Naive thymus-derived CD4-positive, alpha-beta T cell (primary cell): ENCODE measurements at regions not wholly inside any gene's neighbourhood (a gene's known extent, or its start where the extent isn't known, plus 50 kb on each side); places are given as distances from the start of the nearest gene placed in this dataset.

Experiments used
- ATAC-seq: fragments of 150-1000 bp; cut with Tn5 transposase; 2 replicates; pipeline ENCODE4 v1.10.0; 2021; ENCODE audit warnings: mild to moderate bottlenecking, moderate library complexity
- CTCF ChIA-PET: fragments of 350-600 bp; sonication (Branson Sonifier 250); formaldehyde crosslinking; loops from one replicate; lab custom pipeline; 2021; ENCODE audit warnings: antibody characterized with exemption; lab: Charles Lee
- POLR2A ChIA-PET: fragments of 350-600 bp; sonication (Branson Sonifier 250); formaldehyde crosslinking; loops from one replicate; lab custom pipeline; 2021; ENCODE audit warnings: antibody characterized with exemption, inconsistent platforms; lab: Charles Lee
- DNase-seq, 9 donors: peaks; one replicate each; pipeline versions ENCODE4 v3.0.0 to v3.0.0-alpha.2; 2020 to 2022; ENCODE audit warnings: mixed read lengths in 1 of 9
- H3K27ac ChIP-seq: one replicate; pipeline ENCODE4 v1.7.0; 2013; ENCODE audit warnings: mild to moderate bottlenecking, low read depth, low read length, moderate library complexity
- H3K27me3 ChIP-seq, 2 donors: one replicate each; pipeline ENCODE4 v1.7.0; 2013; ENCODE audit warnings: low read length in 2 of 2, mild to moderate bottlenecking in 2 of 2, moderate library complexity in 2 of 2; ENCODE audit not compliant: control insufficient read depth in 2 of 2, insufficient read depth in 2 of 2
- H3K36me3 ChIP-seq, 3 experiments: 1 replicate in 2 of 3; 2 replicates in 1 of 3; pipeline ENCODE4 v1.7.0; 2013; ENCODE audit warnings: low read length in 3 of 3, mild to moderate bottlenecking in 3 of 3, moderate library complexity in 1 of 3; ENCODE audit not compliant: insufficient read depth in 3 of 3, control insufficient read depth in 2 of 3
- H3K4me1 ChIP-seq, 2 donors: one replicate each; pipeline ENCODE4 v1.7.0; 2013; ENCODE audit warnings: low read length in 2 of 2, mild to moderate bottlenecking in 2 of 2, moderate library complexity in 1 of 2; ENCODE audit not compliant: control insufficient read depth in 2 of 2, insufficient read depth in 2 of 2
- H3K4me3 ChIP-seq: 2 replicates; pipeline ENCODE4 v1.7.0; 2013; ENCODE audit warnings: mild to moderate bottlenecking, low read length
- H3K9me3 ChIP-seq, 3 experiments: 1 replicate in 2 of 3; 2 replicates in 1 of 3; pipeline ENCODE4 v1.7.0; 2013; ENCODE audit warnings: low read length in 3 of 3; ENCODE audit not compliant: control insufficient read depth in 2 of 3
- H3K27ac Mint-ChIP-seq, 9 donors: one replicate each; pipeline ENCODE4 v1.8.0; 2020 to 2022; ENCODE audit warnings: mixed read lengths in 9 of 9, mild to moderate bottlenecking in 8 of 9, moderate library complexity in 5 of 9, inconsistent platforms in 2 of 9
- H3K27me3 Mint-ChIP-seq, 5 donors: one replicate each; pipeline ENCODE4 v1.8.0; 2021 to 2022; ENCODE audit warnings: mixed read lengths in 5 of 5, mild to moderate bottlenecking in 1 of 5
- H3K36me3 Mint-ChIP-seq, 5 donors: one replicate each; pipeline ENCODE4 v1.8.0; 2020 to 2022; ENCODE audit warnings: mixed read lengths in 5 of 5, mild to moderate bottlenecking in 3 of 5, inconsistent platforms in 1 of 5
- H3K4me1 Mint-ChIP-seq, 7 donors: one replicate each; pipeline ENCODE4 v1.8.0; 2020 to 2022; ENCODE audit warnings: mixed read lengths in 7 of 7, mild to moderate bottlenecking in 3 of 7, inconsistent platforms in 1 of 7
- H3K4me3 Mint-ChIP-seq, 10 donors: one replicate each; pipeline ENCODE4 v1.8.0; 2020 to 2022; ENCODE audit warnings: mild to moderate bottlenecking in 10 of 10, mixed read lengths in 10 of 10, moderate library complexity in 6 of 10, inconsistent platforms in 2 of 10
- H3K9me3 Mint-ChIP-seq, 11 donors: one replicate each; pipeline ENCODE4 v1.8.0; 2020 to 2022; ENCODE audit warnings: mixed read lengths in 11 of 11, mild to moderate bottlenecking in 4 of 11, inconsistent platforms in 1 of 11, moderate library complexity in 1 of 11
- intact Hi-C, 2 donors: fragments of 100-400 bp; cut with micrococcal nuclease; formaldehyde crosslinking; loops; one replicate each; pipeline ENCODE4 v1.15.1; 2023

DNA sequence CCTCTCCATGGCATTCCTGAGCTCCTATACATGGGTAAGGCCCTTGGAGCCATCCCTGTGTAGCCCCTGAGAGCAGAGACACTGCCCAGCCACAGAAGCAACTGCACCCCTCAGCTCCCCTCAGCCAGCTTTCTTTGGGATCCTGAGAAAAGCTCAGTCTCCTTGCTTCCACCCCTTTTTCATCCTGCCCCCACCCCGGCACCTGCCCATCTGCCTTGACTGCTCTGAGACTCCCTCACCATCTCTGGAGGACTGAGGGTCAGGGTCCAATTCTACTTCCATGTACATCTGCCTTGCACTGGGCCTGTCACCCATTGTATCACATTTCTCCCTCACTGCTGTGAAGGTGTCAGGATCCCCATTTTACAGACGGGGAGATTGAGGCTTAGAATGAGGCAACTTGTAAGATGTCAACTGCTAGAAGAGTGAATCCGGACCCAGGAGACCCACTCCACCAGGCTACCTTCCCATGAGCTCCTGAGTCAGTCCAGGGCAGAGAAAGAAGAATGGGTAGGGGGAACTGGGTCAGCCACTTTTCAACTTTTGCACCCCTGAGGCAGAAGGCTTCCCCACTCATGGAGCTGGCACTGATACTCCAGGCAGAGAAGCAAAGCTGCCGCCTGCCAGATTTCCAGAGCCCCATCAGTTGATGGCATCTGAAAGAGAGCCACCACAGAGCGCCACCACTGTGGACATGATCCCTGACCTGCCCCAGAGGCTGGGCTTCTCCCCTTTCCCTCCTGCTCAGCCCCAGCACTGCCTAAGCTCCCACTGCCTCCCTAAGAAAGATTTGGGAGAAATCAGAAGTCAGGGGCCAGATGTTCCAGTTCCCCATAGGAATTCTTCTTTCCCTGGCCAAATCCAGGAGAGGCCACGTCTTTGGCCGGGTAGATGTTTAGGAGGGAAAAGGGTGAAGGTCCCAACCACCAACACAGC is 135.4 kb downstream of the TMEM132E start:
- Mint-ChIP-seq H3K36me3 (no peaks in the 10 kb centered on the region), H3K27me3 (peaks cover 0 to 23% (median 10%) of the 10 kb centered on the region in 5 donors), H3K4me1 (peaks cover 0 to 3% (median 0%) of the 10 kb centered on the region in 7 donors), H3K9me3 (peaks cover 0 to 2% (median 0%) of the 10 kb centered on the region in 11 donors), H3K27ac (no peak overlapping the region), H3K4me3 (no peak overlapping the region)
- no peaks in the 10 kb centered on the region for H3K36me3 ChIP-seq
- POLR2A ChIA-PET: no interaction called here
- no peak overlapping the region for H3K4me3 ChIP-seq
- ATAC-seq: no peak
- no peak overlapping the region for H3K27ac ChIP-seq
- no peaks in the 10 kb centered on the region for H3K27me3 ChIP-seq
- H3K9me3 ChIP-seq: no peaks in the 10 kb centered on the region
- H3K4me1 ChIP-seq: no peaks in the 10 kb centered on the region
- intact Hi-C loops: no loop called here
- DNase-seq: no peak
- CTCF ChIA-PET: no interaction called here

DNA sequence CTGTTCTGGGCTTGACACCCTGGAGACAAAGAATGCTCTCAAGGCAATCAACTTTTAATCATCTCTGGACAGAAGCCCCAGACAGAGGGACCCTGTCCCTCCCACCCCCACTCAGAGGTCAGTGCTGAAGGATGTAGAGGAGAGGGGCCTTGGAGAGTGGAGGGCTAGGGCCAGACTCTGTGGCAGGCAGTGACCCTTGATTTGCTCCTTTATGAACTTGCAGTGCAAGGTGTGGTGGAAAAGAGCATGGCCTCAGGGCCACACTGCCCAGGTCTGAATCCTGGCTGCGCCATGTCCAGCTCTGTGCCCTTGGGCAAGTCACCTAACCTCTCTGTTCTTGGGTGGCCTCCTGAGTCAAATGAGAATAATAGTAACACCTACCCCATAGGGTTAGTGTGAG is 134.3 kb downstream of the TMEM132E start:
- Histone ChIP-seq H3K27ac (no peak overlapping the region), H3K4me1 (no peaks in the 10 kb centered on the region), H3K27me3 (no peaks in the 10 kb centered on the region), H3K9me3 (no peaks in the 10 kb centered on the region), H3K4me3 (no peak overlapping the region), H3K36me3 (no peaks in the 10 kb centered on the region)
- ChIA-PET POLR2A (no interaction called here), CTCF (no interaction called here)
- ATAC-seq (no peak), DNase-seq (no peak)
- Mint-ChIP-seq H3K4me3 (no peak overlapping the region), H3K27ac (no peak overlapping the region), H3K36me3 (no peaks in the 10 kb centered on the region), H3K4me1 (peaks cover 0 to 3% (median 0%) of the 10 kb centered on the region in 7 donors), H3K27me3 (peaks cover 0 to 24% (median 15%) of the 10 kb centered on the region in 5 donors), H3K9me3 (peaks cover 0 to 2% (median 0%) of the 10 kb centered on the region in 11 donors)
- intact Hi-C loops: no loop called here

DNA sequence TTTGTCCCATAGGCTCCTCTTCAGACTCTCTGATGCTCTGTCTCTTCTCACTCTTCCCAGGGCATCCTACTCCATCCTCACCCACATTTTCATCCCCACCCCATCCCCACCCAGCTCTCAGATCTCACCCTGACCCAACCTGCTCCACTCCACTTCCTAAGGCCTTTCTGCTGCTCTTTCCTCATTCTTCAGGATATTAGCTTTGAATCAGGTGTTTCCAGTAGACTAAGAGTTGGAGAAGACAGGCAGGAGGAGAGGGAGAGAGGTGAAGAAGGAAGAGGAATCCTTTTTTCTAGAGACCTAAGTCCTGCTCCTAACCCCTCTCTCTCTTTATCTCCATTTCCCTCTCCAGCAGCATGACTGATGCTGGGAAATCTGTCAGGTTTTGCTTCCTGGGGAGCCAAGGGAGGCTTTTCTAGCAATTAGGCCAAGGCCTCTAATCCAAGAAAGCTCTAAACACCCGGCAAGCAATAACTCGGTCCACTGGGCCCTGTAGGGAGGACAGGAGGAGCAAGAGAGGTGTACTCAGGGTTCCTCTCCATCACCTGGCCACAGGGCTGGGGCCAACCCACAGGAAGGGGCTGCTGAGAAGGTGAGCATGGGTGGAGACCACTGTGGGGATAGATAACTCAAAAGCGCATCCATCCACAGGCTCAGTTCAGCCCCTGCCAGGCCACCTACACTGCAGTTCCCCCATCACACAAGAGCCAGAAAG is 133.3 kb downstream of the TMEM132E start:
- Mint-ChIP-seq H3K4me3 (no peak overlapping the region), H3K36me3 (no peaks in the 10 kb centered on the region), H3K9me3 (peaks cover 0 to 2% (median 0%) of the 10 kb centered on the region in 11 donors), H3K4me1 (peaks cover 0 to 3% (median 0%) of the 10 kb centered on the region in 7 donors), H3K27ac (no peak overlapping the region), H3K27me3 (peaks cover 0 to 26% (median 22%) of the 10 kb centered on the region in 5 donors)
- Histone ChIP-seq H3K9me3 (no peaks in the 10 kb centered on the region), H3K27ac (no peak overlapping the region), H3K4me3 (no peak overlapping the region), H3K27me3 (no peaks in the 10 kb centered on the region), H3K4me1 (no peaks in the 10 kb centered on the region), H3K36me3 (no peaks in the 10 kb centered on the region)
- intact Hi-C loops: no loop called here
- ChIA-PET POLR2A (no interaction called here), CTCF (no interaction called here)
- DNase-seq (no peak), ATAC-seq (no peak)

DNA sequence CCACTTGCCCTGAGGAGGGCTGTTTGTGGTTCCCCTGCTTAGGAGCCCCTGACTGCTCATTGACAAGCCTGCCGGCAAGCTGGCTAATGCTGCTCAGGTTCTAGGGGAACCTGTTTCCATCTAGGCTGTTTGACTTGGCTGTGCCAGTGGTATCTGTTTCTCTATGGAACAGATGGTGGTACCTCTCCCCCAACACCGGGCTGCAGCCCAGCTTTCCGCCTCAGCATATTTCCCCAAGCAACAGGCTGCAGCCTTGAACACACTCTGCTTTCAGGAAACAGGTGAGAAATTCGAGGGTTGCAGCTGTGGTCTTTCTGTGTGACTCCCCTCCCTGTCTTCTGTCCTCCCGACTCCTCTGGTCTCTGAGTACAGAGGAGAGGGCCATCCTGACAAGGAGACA is 132.3 kb downstream of the TMEM132E start:
- intact Hi-C loops: no loop called here
- ATAC-seq (no peak), DNase-seq (no peak)
- Mint-ChIP-seq H3K4me3 (no peak overlapping the region), H3K36me3 (no peaks in the 10 kb centered on the region), H3K27me3 (peaks cover 0 to 29% (median 28%) of the 10 kb centered on the region in 5 donors), H3K27ac (no peak overlapping the region), H3K4me1 (peaks cover 0 to 2% (median 0%) of the 10 kb centered on the region in 7 donors), H3K9me3 (peaks cover 0 to 3% (median 0%) of the 10 kb centered on the region in 11 donors)
- no peaks in the 10 kb centered on the region for H3K4me1 ChIP-seq
- no peaks in the 10 kb centered on the region for H3K27me3 ChIP-seq
- no peak overlapping the region for H3K4me3 ChIP-seq
- H3K27ac ChIP-seq: no peak overlapping the region
- ChIA-PET CTCF (no interaction called here), POLR2A (no interaction called here)
- H3K9me3 ChIP-seq: no peaks in the 10 kb centered on the region
- no peaks in the 10 kb centered on the region for H3K36me3 ChIP-seq

DNA sequence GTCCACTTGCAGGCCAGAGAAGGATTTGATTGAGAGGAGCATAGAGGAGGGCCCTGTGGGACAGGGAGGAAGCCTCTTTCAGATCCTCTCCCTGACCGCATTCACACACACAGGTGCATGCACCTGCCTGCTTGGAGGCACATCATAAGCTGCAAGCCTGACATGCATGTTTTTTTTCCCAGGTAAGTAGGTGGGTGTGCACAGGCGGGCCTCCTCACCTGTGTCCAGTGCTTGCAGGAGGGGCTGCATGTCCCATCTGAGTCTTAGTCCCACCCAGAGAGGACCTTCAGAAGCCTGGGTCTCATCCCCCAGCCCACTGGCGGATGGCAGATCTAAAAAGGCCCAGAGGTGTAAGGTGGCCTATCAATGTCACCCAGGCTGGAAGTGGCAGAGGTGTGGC is 130.8 kb downstream of the TMEM132E start:
- H3K4me1 ChIP-seq: no peaks in the 10 kb centered on the region
- H3K27ac Mint-ChIP-seq: no peak overlapping the region
- H3K9me3 ChIP-seq: no peaks in the 10 kb centered on the region
- DNase-seq (no peak), ATAC-seq (no peak)
- ChIA-PET POLR2A (no interaction called here), CTCF (no interaction called here)
- intact Hi-C loops: no loop called here
- H3K4me1 Mint-ChIP-seq: peaks cover 0 to 2% (median 0%) of the 10 kb centered on the region in 7 donors
- H3K36me3 Mint-ChIP-seq: no peaks in the 10 kb centered on the region
- no peak overlapping the region for H3K4me3 ChIP-seq
- H3K27me3 Mint-ChIP-seq: peaks cover 0 to 41% (median 31%) of the 10 kb centered on the region in 5 donors
- H3K9me3 Mint-ChIP-seq: peaks cover 0 to 6% (median 0%) of the 10 kb centered on the region in 11 donors
- no peaks in the 10 kb centered on the region for H3K27me3 ChIP-seq
- no peaks in the 10 kb centered on the region for H3K36me3 ChIP-seq
- no peak overlapping the region for H3K27ac ChIP-seq
- H3K4me3 Mint-ChIP-seq: no peak overlapping the region

- no peaks in the 10 kb centered on the region for H3K4me1 Mint-ChIP-seq
- peaks cover 0 to 2% (median 0%) of the 10 kb centered on the region in 5 donors for H3K36me3 Mint-ChIP-seq
- ATAC-seq (no peak), DNase-seq (no peak)
- Histone ChIP-seq H3K27ac (no peak overlapping the region), H3K4me1 (no peaks in the 10 kb centered on the region), H3K27me3 (no peaks in the 10 kb centered on the region), H3K4me3 (no peak overlapping the region), H3K36me3 (no peaks in the 10 kb centered on the region), H3K9me3 (no peaks in the 10 kb centered on the region)
- POLR2A ChIA-PET: no interaction called here
- intact Hi-C loops: no loop called here
- H3K9me3 Mint-ChIP-seq: peaks cover 0 to 9% (median 1%) of the 10 kb centered on the region in 11 donors
- CTCF ChIA-PET: no interaction called here
- H3K27me3 Mint-ChIP-seq: peaks cover 0 to 43% (median 34%) of the 10 kb centered on the region in 5 donors
- no peak overlapping the region for H3K27ac Mint-ChIP-seq
- no peak overlapping the region for H3K4me3 Mint-ChIP-seq
Measured at GRCh38 chr17:34709158-34709754, 129.9 kb downstream of the TMEM132E start.
